Right lung (tissue), 2 donors: ENCODE measurements at regions not wholly inside any gene's neighbourhood (a gene's known extent, or its start where the extent isn't known, plus 50 kb on each side); places are given as distances from the start of the nearest gene placed in this dataset.

Source experiments
- DNase-seq, 2 donors: peaks; one replicate each; pipeline ENCODE4 v3.0.0-alpha.2; 2013

DNA sequence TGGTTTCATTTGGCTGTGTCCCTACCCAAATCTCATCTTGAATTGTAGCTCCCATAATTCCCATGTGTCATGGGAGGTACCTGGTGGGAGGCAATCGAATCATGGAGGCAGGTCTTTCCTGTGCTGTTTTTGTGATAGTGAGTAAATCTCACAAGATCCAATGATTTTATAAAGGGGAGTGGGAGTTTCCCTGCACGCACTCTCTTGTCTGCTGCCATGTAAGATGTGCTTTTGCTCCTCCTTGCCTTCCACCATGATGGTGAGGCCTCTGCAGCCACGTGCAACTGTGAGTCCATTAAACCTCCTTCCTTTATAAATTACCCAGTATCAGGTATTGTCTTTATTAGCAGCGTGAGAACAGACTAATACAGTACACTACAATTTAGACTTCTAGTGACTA is 67.5 kb upstream of the LINC01488 start:
- no peak for DNase-seq

DNA sequence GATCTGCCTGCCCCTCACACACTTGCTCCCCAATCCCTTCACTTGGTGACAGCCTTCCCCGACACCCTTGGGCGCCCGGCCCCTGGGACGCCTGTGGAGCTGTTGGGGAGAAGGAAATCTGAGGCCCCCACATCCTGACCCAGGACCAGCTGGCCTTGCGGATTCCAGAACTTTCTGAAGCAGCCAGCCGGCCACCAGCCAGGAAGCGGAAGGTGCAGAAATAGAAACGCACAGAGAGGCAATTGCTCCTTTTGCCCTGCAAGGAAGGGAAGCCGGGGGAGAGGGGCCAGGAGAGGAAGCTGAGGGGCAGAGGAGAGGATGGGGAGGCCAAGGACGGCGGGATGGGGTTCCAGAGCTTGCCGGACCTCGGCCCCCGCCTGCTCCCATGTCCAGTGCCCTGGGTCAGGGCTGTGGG is 66.7 kb upstream of the LINC01488 start:
- DNase-seq: no peak

DNA sequence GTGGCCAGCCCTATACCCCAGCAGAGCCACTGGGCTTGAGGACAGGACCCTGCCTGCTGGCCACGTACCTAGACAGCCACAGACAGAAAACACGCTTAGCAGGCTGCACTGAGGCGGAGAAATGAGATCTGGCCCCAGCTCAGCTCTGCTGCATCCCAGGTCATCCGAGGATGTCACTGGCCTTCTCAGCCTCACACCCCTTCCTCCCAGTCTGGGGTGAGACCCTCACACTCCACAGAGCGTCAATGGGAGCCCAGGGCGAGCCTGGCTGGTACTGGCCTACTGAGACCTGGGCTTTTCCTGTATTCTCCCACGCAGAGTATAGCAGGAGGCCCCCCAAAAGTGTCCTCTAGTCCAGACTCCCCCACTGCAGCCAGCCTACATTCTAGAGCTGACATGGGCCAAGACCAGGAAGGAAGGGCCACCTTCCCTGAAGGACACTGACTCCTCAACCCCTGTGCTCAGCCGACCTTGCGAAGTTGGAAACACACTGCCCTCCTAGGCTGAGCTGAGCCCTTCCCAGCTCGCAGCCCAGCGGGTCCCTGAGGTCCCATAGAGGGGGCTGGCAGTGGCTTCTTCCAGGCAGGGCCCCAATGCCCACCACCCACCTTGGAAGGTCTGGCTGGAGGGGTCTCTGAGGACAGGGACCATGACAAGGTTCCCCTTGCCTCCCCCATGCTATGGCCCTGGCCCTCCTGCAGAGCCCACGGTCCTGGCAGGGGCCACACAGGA is 65.9 kb upstream of the LINC01488 start:
- no peak for DNase-seq

DNA sequence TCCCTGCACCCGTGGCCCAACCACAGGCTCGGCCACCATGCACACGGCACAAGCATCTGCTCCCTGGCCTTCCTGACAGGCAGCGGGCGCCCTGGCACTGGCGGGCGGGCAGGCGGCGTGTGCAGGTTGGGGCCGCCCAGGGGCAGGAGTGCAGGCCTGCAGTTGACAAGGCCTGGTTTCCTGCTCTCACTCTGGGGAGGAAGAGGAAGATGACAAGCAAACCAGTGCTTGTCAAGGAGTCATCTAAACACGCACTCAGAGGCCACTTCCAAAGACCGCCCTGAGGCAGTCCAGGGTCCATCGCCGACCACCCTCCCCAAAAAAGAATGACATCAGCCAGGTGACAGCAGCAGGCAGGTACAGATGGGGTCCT is 65.3 kb upstream of the LINC01488 start:
- no peak for DNase-seq

DNA sequence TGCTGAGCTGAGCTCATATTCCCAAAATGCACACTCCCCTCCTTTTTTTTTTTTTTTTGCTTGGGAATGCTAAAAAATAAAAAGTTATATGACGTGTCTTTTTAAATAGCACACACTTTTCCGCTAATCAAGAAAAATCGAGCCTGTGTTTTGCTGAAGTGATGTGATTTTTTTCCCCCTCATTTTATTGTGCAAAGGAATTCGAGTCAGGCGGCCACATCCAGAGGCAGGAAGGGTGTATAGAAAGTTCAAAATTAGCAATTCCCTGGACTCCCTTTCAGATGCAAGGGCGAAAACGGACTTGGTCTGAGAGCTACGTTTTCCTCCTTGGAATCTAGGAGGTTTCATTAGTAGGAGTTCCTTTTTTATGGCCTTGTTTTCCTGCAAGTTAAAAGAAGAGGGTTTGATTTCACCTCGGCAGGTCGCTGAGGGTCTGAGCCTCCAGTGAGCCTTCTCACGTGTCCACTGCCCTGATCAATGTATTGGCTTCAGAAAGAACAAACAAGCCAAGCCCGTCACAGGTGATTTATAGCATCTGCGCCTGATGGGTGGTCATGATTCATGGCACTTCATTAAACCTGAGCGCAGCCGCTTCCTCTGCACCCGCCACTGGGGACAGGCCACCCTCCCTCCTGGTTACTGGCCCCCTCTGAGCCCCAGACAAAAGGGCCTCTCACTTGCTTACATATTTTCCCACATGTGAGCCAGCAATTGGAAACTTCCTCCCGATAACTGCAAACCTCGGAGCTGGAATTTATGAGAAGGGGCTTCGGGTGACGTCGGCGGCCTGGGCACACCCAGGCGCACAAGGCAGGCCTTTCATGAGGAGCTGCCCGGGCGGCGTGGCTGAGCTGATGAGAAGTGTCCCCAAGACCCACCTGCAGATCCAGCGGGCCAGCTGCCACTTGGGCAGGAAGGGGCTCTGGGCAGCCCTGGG is 64.4 kb upstream of the LINC01488 start:
- DNase-seq: peak; percentile 37 to 51

- DNase-seq: no peak
Measured at GRCh38 chr11:69417699-69418085, 63.8 kb upstream of the LINC01488 start.

DNA sequence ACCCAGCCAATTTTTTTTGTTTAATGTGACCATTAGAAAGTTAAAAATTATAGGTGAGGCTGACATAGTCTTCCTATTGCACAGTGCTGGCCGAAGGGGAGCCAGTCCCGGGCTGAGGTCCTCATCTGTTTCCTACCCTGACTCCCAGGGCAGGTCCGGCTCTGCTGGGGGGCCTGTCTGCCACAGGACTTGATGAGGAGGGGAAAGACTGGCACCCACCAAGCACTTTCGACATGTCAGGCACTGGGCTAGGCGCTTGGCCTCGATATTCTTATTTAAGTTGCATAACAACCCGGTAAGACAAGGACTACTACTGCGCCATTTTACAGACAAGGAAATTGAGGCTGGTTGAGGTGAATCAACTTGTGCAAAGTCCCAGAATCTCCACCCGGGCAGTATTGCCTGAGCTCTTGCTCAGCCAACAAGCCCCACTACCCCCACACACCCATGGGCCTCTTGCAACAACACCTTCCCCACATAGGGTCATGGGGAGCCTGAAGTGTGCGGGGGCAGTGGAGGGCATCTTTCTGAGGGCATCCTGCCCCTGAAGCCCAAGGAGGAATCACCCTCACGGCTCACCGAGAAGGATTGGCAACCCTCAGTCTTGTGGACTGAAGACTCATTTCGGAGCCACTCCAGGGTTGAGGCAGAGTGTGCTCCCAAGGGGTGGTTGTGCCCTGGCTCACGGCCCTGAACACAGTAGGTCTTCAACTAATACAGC is 62.7 kb upstream of the LINC01488 start:
- DNase-seq: no peak

GRCh38 chr11:69419662-69420395 is 61.6 kb upstream of the LINC01488 start:
- DNase-seq: no peak

- DNase-seq: no peak
Measured at GRCh38 chr11:69422645-69423044, 58.8 kb upstream of the LINC01488 start.

- no peak for DNase-seq
Measured at GRCh38 chr11:69423181-69423580, 58.3 kb upstream of the LINC01488 start.

DNA sequence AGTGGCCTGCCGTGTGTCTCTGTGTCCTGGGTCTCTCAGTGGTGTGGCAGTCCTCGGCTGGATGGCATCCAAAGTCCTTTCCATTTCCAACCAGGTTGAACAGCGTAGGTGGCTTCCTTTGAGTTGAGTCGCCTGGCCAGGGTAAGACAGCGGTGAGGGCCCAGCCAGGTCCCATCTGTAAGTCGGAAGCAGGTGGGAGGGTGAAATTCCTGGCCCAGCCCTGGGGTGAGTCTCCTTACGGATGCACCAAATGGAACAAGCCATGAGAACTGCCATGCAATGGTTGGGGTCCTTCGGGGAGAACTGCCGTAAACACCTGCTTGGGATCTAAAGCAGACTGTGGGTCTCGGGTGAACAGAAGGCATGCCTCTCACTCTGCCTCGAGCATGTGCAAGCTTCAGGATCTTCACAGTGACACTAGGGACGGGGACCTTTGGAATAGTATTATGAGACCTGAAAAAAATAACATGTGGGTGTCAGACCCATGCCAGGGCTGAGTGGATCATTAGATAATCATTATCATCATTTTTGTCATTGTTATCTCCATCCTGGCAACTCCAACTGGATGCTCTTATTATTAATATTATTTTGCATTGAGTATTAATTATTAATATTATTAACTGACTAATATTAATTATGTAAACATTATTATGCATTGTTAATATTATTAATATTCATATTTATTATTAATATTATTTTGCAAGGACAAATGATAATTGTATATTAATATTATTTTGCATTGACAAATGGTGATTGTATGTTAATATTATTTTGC is 57.7 kb upstream of the LINC01488 start:
- DNase-seq: no peak

GRCh38 chr11:69424748-69425147 is 56.7 kb upstream of the LINC01488 start:
- DNase-seq: no peak

DNA sequence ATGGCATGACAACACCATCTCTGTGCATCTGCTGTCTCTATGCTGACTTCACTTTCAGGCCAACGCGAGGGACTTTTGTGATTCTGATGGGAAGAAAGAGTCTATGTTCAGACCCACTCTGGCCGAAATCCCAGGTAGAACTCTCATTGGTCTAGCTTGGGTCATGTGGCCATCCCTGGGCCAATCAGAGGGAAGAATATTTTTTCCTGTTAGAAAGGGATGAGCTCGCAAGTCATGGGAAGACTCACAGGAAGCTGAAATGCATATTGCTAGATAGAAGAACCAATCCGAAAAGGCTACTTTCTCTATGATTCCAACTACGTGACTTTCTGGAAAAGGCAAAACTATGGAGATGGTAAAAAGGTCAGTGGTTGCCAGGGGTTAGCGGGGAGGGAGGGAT is 56.0 kb upstream of the LINC01488 start:
- DNase-seq: no peak

DNA sequence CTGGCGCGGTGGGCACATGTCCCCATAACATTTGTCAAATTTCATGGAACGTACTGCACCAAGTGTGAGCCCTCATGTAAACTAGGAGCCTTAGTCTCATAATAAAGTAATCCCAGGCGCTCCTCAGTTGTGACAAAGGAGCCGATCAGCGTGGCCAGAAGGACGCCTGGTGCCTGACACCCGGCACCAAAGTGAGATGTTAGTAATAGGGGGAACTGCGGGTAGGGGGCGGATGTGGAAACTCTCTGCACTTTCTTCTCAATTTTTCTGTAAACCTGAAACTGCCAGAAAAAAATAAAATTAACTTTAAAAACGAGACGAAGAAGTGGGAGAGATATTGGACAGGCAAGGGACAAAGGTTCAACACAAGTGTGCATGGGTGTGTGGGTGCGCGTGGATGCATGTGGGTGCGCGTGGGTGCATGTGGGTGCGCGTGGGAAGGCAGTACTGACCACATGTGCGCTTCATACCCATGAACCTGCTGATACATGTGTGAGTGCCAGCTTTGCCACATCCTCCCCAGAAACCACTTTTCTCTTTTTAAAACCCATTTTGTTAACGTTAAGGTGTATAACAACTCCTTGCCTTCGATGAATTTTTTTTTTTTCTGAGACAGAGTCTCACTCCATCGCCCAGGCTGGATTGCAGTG is 55.4 kb upstream of the LINC01488 start:
- no peak for DNase-seq

- DNase-seq: no peak
Measured at GRCh38 chr11:69427337-69427736, 54.1 kb upstream of the LINC01488 start.

DNA sequence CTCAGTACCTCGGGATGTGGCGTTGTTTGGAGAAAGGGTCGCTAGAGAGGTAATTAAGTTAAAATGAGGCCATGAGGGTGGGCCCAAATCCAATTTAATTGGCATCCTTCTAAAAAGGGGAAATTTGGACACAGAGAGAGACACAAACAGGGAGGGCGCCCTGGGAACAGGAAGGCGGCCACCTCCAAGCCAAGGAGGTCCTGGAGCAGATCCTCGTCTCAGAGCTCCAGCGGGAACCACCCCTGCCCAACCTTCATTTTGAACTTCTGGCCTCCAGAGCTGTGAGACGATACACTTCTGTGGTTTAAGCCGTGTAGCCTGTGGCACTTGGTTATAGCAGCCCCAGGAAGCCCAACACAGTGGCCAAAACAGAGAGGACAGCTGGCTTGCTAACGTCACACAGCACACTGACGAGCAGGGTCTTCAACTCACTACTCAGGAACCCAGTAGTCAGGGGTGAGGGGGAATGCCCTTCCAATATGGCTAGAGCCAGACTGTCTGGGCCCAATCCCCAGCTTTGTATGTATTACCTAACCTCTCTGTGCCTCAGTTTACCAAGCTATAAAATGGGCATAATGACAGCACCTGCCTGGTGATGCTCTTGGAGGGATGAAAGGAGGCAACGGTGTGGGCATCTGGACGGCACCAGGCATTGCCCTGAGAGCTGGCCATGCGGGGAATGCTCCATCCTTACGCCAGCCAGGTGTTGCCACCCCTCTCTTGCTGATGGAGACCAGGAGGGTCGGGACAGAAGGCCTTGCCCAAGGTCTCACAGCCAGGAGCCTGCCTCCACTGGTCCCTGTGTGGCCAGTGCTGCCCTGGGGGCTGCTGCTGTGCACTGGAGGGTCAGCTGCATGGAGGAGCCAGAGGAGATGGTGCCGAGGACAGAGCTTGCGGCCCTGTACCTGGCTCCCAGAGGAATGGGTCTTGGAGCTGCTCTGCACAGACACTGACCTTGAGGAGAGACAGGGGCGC is 53.3 kb upstream of the LINC01488 start:
- DNase-seq: no peak

DNA sequence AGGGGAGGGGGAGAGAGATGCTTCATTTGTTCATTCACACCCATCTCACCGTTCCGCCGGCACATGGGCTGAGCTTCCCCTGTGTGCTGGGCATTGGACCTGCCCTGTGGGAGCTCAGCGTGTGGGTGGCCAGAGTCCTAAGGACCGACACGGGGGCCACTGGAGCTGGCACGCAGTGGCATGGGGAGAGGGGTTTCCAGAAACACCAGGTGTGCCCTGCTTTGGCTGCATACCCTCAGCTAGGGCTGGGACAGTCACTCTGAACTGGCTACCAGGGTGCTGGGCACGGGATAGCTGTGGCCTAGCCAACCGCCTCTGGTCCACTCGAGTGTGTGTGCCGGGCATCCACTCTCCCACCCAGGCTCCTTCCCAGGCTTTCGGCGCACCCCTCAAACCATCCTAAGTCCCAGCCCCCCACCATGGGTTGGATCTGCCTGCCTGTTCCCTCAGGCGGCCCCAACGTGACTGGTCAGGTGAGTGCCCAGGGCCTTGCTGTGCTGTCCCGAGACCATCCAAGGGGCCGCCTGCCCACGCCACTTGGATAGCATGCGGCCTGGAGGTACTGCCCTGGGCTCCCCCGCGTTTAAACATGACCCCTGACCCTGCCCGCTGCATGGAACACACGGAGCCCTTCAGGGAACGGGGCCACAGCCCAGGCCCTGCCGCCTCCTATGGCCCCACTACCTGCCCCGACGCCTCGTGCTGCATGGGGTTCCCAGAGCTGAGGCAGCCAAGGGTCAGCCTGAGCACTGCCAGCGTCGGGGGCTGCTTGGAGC is 51.6 kb upstream of the LINC01488 start:
- DNase-seq: no peak

GRCh38 chr11:69430566-69430965 is 50.9 kb upstream of the LINC01488 start:
- DNase-seq: no peak
